MG63 (cell line): ENCODE measurements at regions not wholly inside any gene's neighbourhood (a gene's known extent, or its start where the extent isn't known, plus 50 kb on each side); places are given as distances from the start of the nearest gene placed in this dataset.

ENCODE experiments used
- DNase-seq: peaks from one replicate; pipeline ENCODE4 v3.0.0-alpha.2; 2020
- H3K27me3 ChIP-seq: fragments of 250-450 bp; sonication (Bioruptor Pico); 2 replicates; pipeline ENCODE4 v1.5.1; 2020; ENCODE audit warnings: mild to moderate bottlenecking, moderate library complexity
- H3K36me3 ChIP-seq: fragments of 250-450 bp; sonication (Bioruptor Pico); 2 replicates; pipeline ENCODE4 v1.5.1; 2020; ENCODE audit warnings: mild to moderate bottlenecking, moderate library complexity
- H3K4me3 ChIP-seq: fragments of 250-450 bp; sonication (Bioruptor Pico); 2 replicates; pipeline ENCODE4 v1.5.1; 2020; ENCODE audit warnings: mild to moderate bottlenecking, moderate library complexity
- H3K9me3 ChIP-seq: fragments of 250-450 bp; sonication (Bioruptor Pico); 2 replicates; pipeline ENCODE4 v1.5.1; 2020; ENCODE audit warnings: mild to moderate bottlenecking, moderate library complexity

GRCh38 chr1:106515375-106515774 lies 541.1 kb upstream of the PRMT6 start:
- no peaks in the 10 kb centered on the region for H3K36me3 ChIP-seq
- H3K9me3 ChIP-seq = no peaks in the 10 kb centered on the region
- no peak for DNase-seq
- no peak overlapping the region for H3K4me3 ChIP-seq
- H3K27me3 ChIP-seq = no peaks in the 10 kb centered on the region

- no peak overlapping the region for H3K4me3 ChIP-seq
- no peaks in the 10 kb centered on the region for H3K27me3 ChIP-seq
- no peak for DNase-seq
Observed at GRCh38 chr1:106517224-106517623, 539.2 kb upstream of the PRMT6 start.

GRCh38 chr1:106523497-106523896 lies 533.0 kb upstream of the PRMT6 start:
- no peaks in the 10 kb centered on the region for H3K27me3 ChIP-seq
- DNase-seq = no peak
- H3K36me3 ChIP-seq = no peaks in the 10 kb centered on the region
- H3K9me3 ChIP-seq = no peaks in the 10 kb centered on the region
- H3K4me3 ChIP-seq = no peak overlapping the region

More at GRCh38 chr1:106517224-106517623, 539.2 kb upstream of the PRMT6 start:
- Histone ChIP-seq H3K36me3 (no peaks in the 10 kb centered on the region), H3K9me3 (no peaks in the 10 kb centered on the region)

- no peaks in the 10 kb centered on the region for H3K36me3 ChIP-seq
- no peak overlapping the region for H3K4me3 ChIP-seq
- DNase-seq = no peak
- no peaks in the 10 kb centered on the region for H3K27me3 ChIP-seq
- no peaks in the 10 kb centered on the region; the same call in 1 of the 2 replicates for H3K9me3 ChIP-seq
Observed at GRCh38 chr1:106524631-106525030, 531.8 kb upstream of the PRMT6 start.

- H3K27me3 ChIP-seq = no peaks in the 10 kb centered on the region
- no peak overlapping the region for H3K4me3 ChIP-seq
- H3K9me3 ChIP-seq = no peaks in the 10 kb centered on the region; the same call in 1 of the 2 replicates
- DNase-seq = peak; percentile 72
- H3K36me3 ChIP-seq = no peaks in the 10 kb centered on the region
Observed at GRCh38 chr1:106526650-106527049, 529.8 kb upstream of the PRMT6 start.

GRCh38 chr1:106534612-106535011 lies 521.9 kb upstream of the PRMT6 start:
- no peaks in the 10 kb centered on the region for H3K27me3 ChIP-seq
- no peaks in the 10 kb centered on the region for H3K9me3 ChIP-seq
- no peaks in the 10 kb centered on the region for H3K36me3 ChIP-seq
- no peak for DNase-seq
- H3K4me3 ChIP-seq = no peak overlapping the region

- Histone ChIP-seq H3K27me3 (no peaks in the 10 kb centered on the region), H3K9me3 (no peaks in the 10 kb centered on the region; the same call in 1 of the 2 replicates), H3K36me3 (no peaks in the 10 kb centered on the region), H3K4me3 (no peak overlapping the region)
- no peak for DNase-seq
Observed at GRCh38 chr1:106536741-106537140, 519.7 kb upstream of the PRMT6 start.

GRCh38 chr1:106548726-106549125 lies 507.7 kb upstream of the PRMT6 start:
- peaks cover 2% of the 10 kb centered on the region; the same call in 1 of the 2 replicates for H3K9me3 ChIP-seq
- DNase-seq = no peak
- H3K27me3 ChIP-seq = no peaks in the 10 kb centered on the region
- H3K4me3 ChIP-seq = no peak overlapping the region
- no peaks in the 10 kb centered on the region for H3K36me3 ChIP-seq

GRCh38 chr1:106554294-106554693 lies 502.2 kb upstream of the PRMT6 start:
- peak; percentile 2 for DNase-seq
- peaks cover 4% of the 10 kb centered on the region for H3K9me3 ChIP-seq
- H3K27me3 ChIP-seq = no peaks in the 10 kb centered on the region
- H3K36me3 ChIP-seq = no peaks in the 10 kb centered on the region
- no peak overlapping the region for H3K4me3 ChIP-seq

GRCh38 chr1:106555571-106555970 lies 500.9 kb upstream of the PRMT6 start:
- DNase-seq = no peak
- Histone ChIP-seq H3K4me3 (no peak overlapping the region), H3K36me3 (no peaks in the 10 kb centered on the region), H3K9me3 (peaks cover 6% of the 10 kb centered on the region), H3K27me3 (no peaks in the 10 kb centered on the region)

- H3K36me3 ChIP-seq = no peaks in the 10 kb centered on the region
- H3K27me3 ChIP-seq = no peaks in the 10 kb centered on the region
- H3K4me3 ChIP-seq = no peak overlapping the region
- DNase-seq = no peak
- 0 out of 2 replicates have a peak, but pooled peaks cover 2% of the 10 kb centered on the region for H3K9me3 ChIP-seq
Observed at GRCh38 chr1:106564192-106564591, 492.3 kb upstream of the PRMT6 start.

GRCh38 chr1:106568201-106568974 lies 488.1 kb upstream of the PRMT6 start:
- Histone ChIP-seq H3K9me3 (no peaks in the 10 kb centered on the region), H3K4me3 (no peak overlapping the region), H3K27me3 (no peaks in the 10 kb centered on the region), H3K36me3 (no peaks in the 10 kb centered on the region)
- DNase-seq = no peak

- no peak for DNase-seq
- no peaks in the 10 kb centered on the region for H3K27me3 ChIP-seq
- no peak overlapping the region for H3K4me3 ChIP-seq
- no peaks in the 10 kb centered on the region for H3K36me3 ChIP-seq
- H3K9me3 ChIP-seq = no peaks in the 10 kb centered on the region; the same call in 1 of the 2 replicates
Observed at GRCh38 chr1:106571109-106571508, 485.4 kb upstream of the PRMT6 start.

GRCh38 chr1:106584107-106584506 lies 472.4 kb upstream of the PRMT6 start:
- Histone ChIP-seq H3K9me3 (no peaks in the 10 kb centered on the region; the same call in 1 of the 2 replicates), H3K27me3 (no peaks in the 10 kb centered on the region), H3K36me3 (no peaks in the 10 kb centered on the region), H3K4me3 (no peak overlapping the region)
- DNase-seq = no peak

- Histone ChIP-seq H3K27me3 (no peaks in the 10 kb centered on the region), H3K36me3 (no peaks in the 10 kb centered on the region), H3K4me3 (no peak overlapping the region), H3K9me3 (no peaks in the 10 kb centered on the region; the same call in 1 of the 2 replicates)
- no peak for DNase-seq
Observed at GRCh38 chr1:106584676-106585075, 471.8 kb upstream of the PRMT6 start.

GRCh38 chr1:106600626-106601025 lies 455.8 kb upstream of the PRMT6 start:
- no peaks in the 10 kb centered on the region for H3K36me3 ChIP-seq
- H3K9me3 ChIP-seq = no peaks in the 10 kb centered on the region
- no peaks in the 10 kb centered on the region for H3K27me3 ChIP-seq
- no peak overlapping the region for H3K4me3 ChIP-seq
- no peak for DNase-seq

GRCh38 chr1:106603616-106604015 lies 452.9 kb upstream of the PRMT6 start:
- DNase-seq = no peak
- Histone ChIP-seq H3K4me3 (no peak overlapping the region), H3K9me3 (peaks cover 6% of the 10 kb centered on the region; the same call in 1 of the 2 replicates), H3K36me3 (no peaks in the 10 kb centered on the region), H3K27me3 (no peaks in the 10 kb centered on the region)

GRCh38 chr1:106608841-106609240 lies 447.6 kb upstream of the PRMT6 start:
- Histone ChIP-seq H3K27me3 (no peaks in the 10 kb centered on the region), H3K36me3 (no peaks in the 10 kb centered on the region), H3K4me3 (no peak overlapping the region), H3K9me3 (peaks cover 6% of the 10 kb centered on the region; the same call in 1 of the 2 replicates)
- DNase-seq = no peak
